Ectodermal cell (in vitro differentiated cells): ENCODE measurements at regions not wholly inside any gene's neighbourhood (a gene's known extent, or its start where the extent isn't known, plus 50 kb on each side); places are given as distances from the start of the nearest gene placed in this dataset.

ENCODE experiments used
- H3K27ac ChIP-seq: 2 replicates; pipeline ENCODE4 v1.7.0; 2013; ENCODE audit warnings: mild to moderate bottlenecking, low read depth, low read length; ENCODE audit not compliant: insufficient read depth, poor library complexity, severe bottlenecking
- H3K27me3 ChIP-seq: 2 replicates; pipeline ENCODE4 v1.7.0; 2013; ENCODE audit warnings: mild to moderate bottlenecking, low read length; ENCODE audit not compliant: insufficient read depth, control insufficient read depth, poor library complexity, severe bottlenecking
- H3K36me3 ChIP-seq: one replicate; pipeline ENCODE4 v1.7.0; 2013; ENCODE audit warnings: low read length; ENCODE audit not compliant: control insufficient read depth, insufficient read depth
- H3K4me1 ChIP-seq: one replicate; pipeline ENCODE4 v1.7.0; 2013; ENCODE audit warnings: low read length; ENCODE audit not compliant: control insufficient read depth, insufficient read depth
- H3K4me3 ChIP-seq: 2 replicates; pipeline ENCODE4 v1.7.0; 2013; ENCODE audit warnings: low read depth, low read length, control low read depth; ENCODE audit not compliant: insufficient read depth
- H3K9me3 ChIP-seq: 2 replicates; pipeline ENCODE4 v1.7.0; 2013; ENCODE audit warnings: mild to moderate bottlenecking, low read length, moderate library complexity; ENCODE audit not compliant: control insufficient read depth
- WGBS, 2 experiments: methylation state at CpG; one replicate each; pipeline ENCODE4 v1.1.7; 2013; ENCODE audit warnings: missing lambda C conversion rate in 2 of 2; 5-methylcytosine and 5-hydroxymethylcytosine counted together

DNA sequence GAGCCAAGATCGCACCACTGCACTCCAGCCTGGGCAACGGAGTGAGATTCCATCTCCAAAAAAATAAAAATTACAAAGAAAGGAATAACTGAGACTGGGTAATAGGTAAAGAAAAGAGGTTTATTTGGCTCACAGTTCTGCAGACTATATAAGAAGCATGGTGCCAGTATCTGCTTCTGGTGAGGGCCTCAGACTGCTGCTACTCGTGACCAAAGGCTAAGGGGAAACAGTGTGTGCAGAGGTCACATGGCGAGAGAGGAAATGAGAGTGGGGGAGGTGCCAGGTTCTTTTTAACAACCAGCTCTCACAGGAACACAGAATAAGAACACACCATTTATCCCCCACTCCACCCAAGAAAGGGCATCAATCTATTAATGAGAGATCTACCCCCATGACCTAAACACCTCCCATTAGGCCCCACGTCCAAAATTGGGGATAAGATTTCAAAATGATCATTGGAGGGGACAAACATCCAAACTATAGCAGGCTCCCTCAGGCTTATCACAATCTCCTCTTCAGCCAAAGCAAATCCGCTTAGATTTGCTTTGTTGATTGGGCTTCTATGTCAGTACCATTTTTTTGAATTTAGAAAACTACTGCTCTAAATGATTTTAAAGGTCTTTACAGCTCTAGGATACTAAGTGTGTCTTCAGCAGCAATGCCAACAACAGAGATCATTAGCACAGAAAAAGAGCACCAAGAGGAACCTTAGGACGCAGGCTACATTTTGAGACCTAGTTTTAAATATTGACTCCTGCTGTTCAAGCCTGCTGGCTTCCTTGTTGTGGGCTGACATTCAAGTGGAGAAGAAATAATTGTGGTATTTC is 84.2 kb upstream of the TBL1XR1 start:
- Histone ChIP-seq H3K27me3 (no peaks in the 10 kb centered on the region), H3K4me1 (peaks cover 5% of the 10 kb centered on the region), H3K4me3 (no peak overlapping the region), H3K27ac (no peak overlapping the region), H3K36me3 (no peaks in the 10 kb centered on the region), H3K9me3 (no peaks in the 10 kb centered on the region)
- WGBS, 2 experiments, result 47 to 69% methylated on average over 4 to 7 of the region's 7 CpGs

DNA sequence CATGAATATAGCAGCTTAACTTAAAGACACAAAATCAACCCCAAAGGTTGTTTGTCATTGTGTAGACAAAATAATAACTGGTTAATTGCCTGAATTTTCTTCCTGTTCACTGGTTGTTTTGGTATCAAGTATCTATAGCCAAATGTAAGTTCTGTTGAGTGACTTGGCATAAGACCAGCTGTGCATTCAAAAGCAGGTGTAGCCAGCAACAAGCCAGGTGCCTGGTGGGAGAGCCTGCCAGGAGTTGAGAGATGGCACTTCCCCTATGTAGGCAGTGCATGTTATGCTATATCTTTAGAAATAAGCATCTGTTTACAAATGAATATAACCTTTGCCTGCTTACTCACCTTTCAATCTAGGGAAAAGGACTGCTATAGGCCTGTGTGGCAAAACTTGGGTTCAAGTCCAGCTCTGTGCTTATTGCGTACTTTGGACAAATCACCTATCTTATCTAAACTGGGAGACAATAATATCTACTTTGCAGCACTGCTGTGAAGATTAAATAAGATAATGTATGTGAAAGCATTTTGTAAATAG is 84.9 kb upstream of the TBL1XR1 start:
- Histone ChIP-seq H3K36me3 (no peaks in the 10 kb centered on the region), H3K9me3 (no peaks in the 10 kb centered on the region), H3K27me3 (no peaks in the 10 kb centered on the region), H3K4me1 (peaks cover 5% of the 10 kb centered on the region), H3K4me3 (no peak overlapping the region), H3K27ac (no peak overlapping the region)
- WGBS, 2 experiments, result 80 to 100% methylated on average over 1 of the region's 1 CpG

DNA sequence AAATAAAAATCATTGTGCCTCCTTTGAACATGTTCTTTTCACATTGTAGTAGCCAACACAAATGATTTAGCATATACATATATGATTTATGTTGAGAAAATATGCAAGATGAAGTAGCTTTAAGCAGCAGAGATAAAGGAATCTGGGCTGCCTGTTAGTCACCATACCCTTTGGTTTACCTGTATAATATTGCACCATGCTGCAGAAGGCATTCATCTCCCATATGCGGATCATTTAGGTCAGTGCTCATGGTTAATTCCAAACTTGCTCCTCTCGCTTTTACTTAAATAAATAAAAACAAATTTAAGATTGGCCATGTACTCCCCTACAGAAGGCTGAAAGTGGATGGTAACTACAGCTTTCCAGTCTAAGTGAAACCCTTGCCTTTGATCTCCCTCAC is 86.7 kb upstream of the TBL1XR1 start:
- Histone ChIP-seq H3K9me3 (no peaks in the 10 kb centered on the region), H3K36me3 (no peaks in the 10 kb centered on the region), H3K27ac (no peak overlapping the region), H3K4me3 (no peak overlapping the region), H3K4me1 (peaks cover 5% of the 10 kb centered on the region), H3K27me3 (no peaks in the 10 kb centered on the region)
- 43 to 50% methylated on average over 2 of the region's 2 CpGs for WGBS, 2 experiments

DNA sequence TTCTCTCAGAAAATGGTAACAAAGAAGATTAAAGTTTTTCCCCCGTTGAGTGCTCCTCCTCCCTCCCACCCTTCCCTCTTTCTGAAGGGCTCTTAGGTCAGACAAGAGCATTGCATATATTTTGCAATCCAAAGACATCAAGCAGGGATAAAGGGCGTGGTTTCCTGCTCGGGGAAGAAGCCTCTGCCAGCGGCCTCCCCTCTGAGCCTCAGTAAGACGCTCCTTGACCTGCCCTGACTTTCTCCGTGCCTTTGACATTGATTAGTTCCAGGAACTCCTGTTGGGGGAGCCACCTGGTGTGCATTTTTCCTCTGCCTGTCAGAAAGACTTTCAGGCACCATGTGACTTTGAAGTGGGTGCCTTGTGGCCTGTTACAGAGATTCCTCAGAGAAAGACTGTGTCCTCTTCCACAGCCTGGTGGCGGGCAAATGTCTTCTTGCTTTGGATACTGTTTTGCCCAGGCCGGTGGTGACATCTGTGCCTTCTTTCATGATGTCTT is 87.2 kb upstream of the TBL1XR1 start:
- H3K36me3 ChIP-seq, result no peaks in the 10 kb centered on the region
- no peaks in the 10 kb centered on the region for H3K27me3 ChIP-seq
- H3K4me3 ChIP-seq, result no peak overlapping the region
- H3K9me3 ChIP-seq, result no peaks in the 10 kb centered on the region
- WGBS, 2 experiments, result 14 to 15% methylated on average over 8 of the region's 8 CpGs
- peaks cover 5% of the 10 kb centered on the region for H3K4me1 ChIP-seq
- H3K27ac ChIP-seq, result no peak overlapping the region

DNA sequence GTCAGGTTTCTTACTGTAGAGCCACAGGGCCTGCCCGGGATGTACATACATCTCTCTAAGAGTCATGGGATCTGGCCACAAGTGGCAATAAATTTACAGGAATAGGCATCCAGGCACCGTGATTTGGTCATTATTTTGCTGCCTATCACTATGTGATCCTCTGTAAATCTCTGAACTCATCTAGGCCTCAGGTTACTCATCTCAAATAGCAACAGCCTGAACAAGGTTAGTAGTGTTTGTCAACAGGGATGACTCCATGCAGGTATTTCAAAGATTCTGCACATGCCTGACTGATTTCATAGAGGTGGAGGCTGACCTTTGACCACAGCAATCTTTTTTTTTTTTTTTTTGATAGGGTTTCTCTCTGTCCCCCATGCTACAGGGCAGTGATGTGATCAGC is 88.8 kb upstream of the TBL1XR1 start:
- Histone ChIP-seq H3K4me1 (peaks cover 5% of the 10 kb centered on the region), H3K36me3 (no peaks in the 10 kb centered on the region), H3K27me3 (no peaks in the 10 kb centered on the region), H3K4me3 (no peak overlapping the region), H3K9me3 (no peaks in the 10 kb centered on the region), H3K27ac (no peak overlapping the region)
- WGBS, 2 experiments, result 88 to 96% methylated on average over 2 of the region's 2 CpGs

DNA sequence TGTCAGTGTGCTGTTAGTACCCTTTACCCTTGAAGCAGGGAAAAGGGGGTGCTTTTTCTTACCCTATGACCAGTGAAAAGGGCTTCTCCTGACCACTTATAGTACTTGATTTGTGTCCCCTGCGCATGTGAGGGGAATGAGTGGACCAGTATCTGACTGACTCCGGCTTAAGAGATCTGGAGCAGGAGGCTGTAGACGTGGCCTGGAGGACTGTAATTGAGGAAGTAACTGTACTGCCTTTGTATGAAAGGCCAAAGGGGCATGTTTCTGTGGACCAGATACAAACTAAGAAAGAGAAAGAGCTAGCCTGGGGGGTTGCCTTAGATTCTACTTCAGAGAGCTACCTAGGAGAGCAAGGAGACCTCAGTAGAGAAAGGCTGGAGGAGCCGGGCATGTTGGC is 89.9 kb upstream of the TBL1XR1 start:
- H3K4me3 ChIP-seq, result no peak overlapping the region
- 88 to 90% methylated on average over 4 of the region's 4 CpGs for WGBS, 2 experiments
- H3K27me3 ChIP-seq, result no peaks in the 10 kb centered on the region
- H3K4me1 ChIP-seq, result peaks cover 5% of the 10 kb centered on the region
- H3K27ac ChIP-seq, result no peak overlapping the region
- H3K36me3 ChIP-seq, result no peaks in the 10 kb centered on the region
- no peaks in the 10 kb centered on the region for H3K9me3 ChIP-seq

DNA sequence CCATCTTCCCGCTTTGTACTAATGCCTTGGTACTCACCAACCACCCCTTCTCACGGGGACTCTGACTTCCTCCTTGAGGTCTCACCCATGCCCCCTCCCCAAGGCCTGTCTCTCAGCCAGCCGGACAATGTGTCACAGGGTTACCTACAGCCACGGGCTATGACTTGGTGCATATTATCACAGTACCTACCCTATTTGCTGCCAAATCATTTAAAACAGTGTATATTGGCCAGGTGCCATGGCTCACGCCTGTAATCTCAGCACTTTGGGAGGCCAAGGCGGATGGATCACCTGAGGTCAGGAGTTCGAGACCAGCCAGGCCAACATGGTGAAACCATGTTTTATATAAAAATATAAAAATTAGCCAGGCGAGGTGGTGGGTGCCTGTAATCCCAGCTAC is 93.4 kb upstream of the TBL1XR1 start:
- Histone ChIP-seq H3K36me3 (no peaks in the 10 kb centered on the region), H3K27me3 (no peaks in the 10 kb centered on the region), H3K9me3 (no peaks in the 10 kb centered on the region), H3K4me1 (no peaks in the 10 kb centered on the region), H3K27ac (no peak overlapping the region), H3K4me3 (no peak overlapping the region)
- WGBS, 2 experiments, result 89 to 92% methylated on average over 8 of the region's 8 CpGs

DNA sequence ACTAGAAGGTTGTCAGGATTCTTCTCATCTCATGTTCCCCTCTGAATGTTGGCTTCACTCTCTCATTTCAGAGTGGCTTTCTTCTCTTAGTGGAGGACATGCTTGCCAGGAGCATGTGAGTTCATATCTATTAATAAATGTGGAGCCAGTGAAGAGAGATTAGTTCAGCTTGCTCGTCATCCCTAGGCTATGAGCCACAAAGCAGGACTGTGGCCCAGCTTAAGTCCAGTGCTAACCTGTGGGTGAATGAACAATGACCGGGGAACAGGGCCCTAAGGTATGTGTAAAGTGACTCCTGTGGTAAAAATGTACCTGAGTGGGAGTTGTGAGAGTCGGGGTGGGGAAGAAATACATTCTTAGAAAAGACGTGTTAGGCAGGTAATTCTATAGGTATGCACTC is 96.9 kb upstream of the TBL1XR1 start:
- H3K27ac ChIP-seq, result no peak overlapping the region
- H3K4me3 ChIP-seq, result no peak overlapping the region
- no peaks in the 10 kb centered on the region for H3K4me1 ChIP-seq
- no peaks in the 10 kb centered on the region for H3K36me3 ChIP-seq
- WGBS, 2 experiments, result 95% methylated on average over 4 of the region's 4 CpGs
- H3K9me3 ChIP-seq, result no peaks in the 10 kb centered on the region
- H3K27me3 ChIP-seq, result no peaks in the 10 kb centered on the region

DNA sequence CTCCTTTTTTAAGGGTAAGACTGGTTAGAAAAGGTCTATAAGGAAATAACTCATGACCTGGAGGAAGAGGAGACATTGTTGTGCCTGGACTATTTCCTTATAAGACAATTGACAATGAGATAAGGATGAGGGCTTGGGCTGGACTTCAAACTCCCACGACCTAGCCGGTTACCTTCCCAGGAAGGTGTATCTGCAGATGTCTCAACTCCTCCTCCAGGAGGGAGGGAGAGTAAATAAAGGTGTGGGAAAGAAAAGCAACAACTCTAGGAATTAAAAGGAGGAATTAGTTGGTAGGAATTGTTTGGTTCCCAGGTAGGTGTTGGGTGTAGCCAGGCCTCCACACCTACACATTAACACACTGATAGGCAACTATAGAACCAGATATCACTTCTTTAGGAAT is 97.8 kb upstream of the TBL1XR1 start:
- no peaks in the 10 kb centered on the region for H3K4me1 ChIP-seq
- H3K27ac ChIP-seq, result no peak overlapping the region
- H3K9me3 ChIP-seq, result no peaks in the 10 kb centered on the region
- H3K36me3 ChIP-seq, result no peaks in the 10 kb centered on the region
- no peak overlapping the region for H3K4me3 ChIP-seq
- H3K27me3 ChIP-seq, result no peaks in the 10 kb centered on the region
- 95 to 97% methylated on average over 2 of the region's 2 CpGs for WGBS, 2 experiments

DNA sequence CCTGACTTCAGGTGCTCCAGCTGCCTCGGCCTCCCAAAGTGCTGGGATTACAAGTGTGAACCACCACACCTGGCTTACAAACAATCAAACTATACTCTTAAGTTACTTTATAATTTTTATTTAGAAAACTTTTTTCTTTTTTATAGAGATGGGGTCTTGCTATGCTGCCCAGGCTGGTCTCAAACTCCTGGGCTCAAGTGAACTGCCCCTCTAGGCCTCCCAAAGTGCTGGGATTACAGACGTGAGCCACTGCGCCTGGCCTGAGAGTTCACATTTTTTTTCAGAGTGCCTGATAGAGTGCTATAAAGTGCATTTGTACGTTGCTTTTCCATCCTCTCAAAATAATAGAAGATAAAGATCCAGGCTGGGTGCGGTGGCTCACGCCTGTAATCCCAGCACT is 102.0 kb upstream of the TBL1XR1 start:
- Histone ChIP-seq H3K27me3 (no peaks in the 10 kb centered on the region), H3K9me3 (no peaks in the 10 kb centered on the region), H3K36me3 (no peaks in the 10 kb centered on the region), H3K4me3 (no peak overlapping the region), H3K4me1 (no peaks in the 10 kb centered on the region), H3K27ac (no peak overlapping the region)
- 92 to 95% methylated on average over 6 of the region's 6 CpGs for WGBS, 2 experiments
